ENCODE measurements at regions not wholly inside any gene's neighbourhood (a gene's known extent, or its start where the extent isn't known, plus 50 kb on each side); places are given as distances from the start of the nearest gene placed in this dataset.
"Not testable (repeated sequence)": the region's sequence is repeated elsewhere in the genome, so short reads cannot be mapped to it uniquely, and the experiment has no call there.

DNA sequence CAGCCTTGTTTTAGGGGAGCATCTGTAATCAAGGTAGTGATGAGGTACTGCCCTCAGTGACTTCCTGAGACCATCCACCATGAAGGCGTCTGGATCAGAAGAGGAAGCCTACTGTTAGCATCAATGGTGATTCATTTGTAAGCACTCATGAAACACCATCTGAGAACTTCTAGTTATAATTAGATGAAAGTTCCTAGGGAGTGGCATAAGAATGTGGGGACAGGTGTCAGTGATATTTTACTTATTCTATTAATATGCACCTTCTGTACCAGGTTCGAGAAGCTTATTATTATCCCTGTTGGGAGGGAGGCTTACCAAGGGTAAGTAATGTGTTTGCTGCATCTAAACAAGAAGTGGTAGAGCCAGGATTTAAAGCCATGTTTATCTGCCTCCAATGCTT lies 295.8 kb upstream of the TBL1XR1 start:
- Histone ChIP-seq H3K36me3 (no peaks in the 10 kb centered on the region), H3K27me3 (no peaks in the 10 kb centered on the region), H3K27ac (no peak overlapping the region), H3K9me3 (no peaks in the 10 kb centered on the region), H3K4me3 (ENCODE audit: low read depth in 1 of 2, low read length in 1 of 2) (no peak overlapping the region), H3K4me1 (ENCODE audit: control insufficient read depth in 1 of 2, insufficient read depth in 1 of 2, low read depth in 1 of 2, low read length in 1 of 2) (no peaks in the 10 kb centered on the region)
- TF ChIP-seq, protein P1, sequence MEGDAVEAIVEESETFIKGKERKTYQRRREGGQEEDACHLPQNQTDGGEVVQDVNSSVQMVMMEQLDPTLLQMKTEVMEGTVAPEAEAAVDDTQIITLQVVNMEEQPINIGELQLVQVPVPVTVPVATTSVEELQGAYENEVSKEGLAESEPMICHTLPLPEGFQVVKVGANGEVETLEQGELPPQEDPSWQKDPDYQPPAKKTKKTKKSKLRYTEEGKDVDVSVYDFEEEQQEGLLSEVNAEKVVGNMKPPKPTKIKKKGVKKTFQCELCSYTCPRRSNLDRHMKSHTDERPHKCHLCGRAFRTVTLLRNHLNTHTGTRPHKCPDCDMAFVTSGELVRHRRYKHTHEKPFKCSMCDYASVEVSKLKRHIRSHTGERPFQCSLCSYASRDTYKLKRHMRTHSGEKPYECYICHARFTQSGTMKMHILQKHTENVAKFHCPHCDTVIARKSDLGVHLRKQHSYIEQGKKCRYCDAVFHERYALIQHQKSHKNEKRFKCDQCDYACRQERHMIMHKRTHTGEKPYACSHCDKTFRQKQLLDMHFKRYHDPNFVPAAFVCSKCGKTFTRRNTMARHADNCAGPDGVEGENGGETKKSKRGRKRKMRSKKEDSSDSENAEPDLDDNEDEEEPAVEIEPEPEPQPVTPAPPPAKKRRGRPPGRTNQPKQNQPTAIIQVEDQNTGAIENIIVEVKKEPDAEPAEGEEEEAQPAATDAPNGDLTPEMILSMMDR (IDR thresholded peaks at IDR 0.05): no peak

DNA sequence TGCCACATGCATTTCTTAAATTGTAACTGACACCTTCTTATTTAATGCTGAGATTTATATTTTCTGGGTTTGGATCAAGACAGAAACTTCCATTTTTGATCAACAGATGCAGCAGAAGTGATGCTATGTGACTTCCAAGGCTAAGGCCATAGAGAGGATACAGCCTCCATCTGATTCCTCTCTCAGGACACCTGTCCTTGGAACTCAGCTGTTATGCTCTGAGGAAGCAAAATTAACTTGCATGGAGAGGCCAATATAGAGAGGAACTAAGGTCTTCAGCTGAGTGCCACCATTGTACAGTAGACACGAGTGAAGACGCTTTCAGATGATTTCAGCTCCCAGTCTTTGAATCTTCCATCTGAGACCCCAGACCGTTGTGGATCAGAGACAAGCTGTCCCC lies 296.9 kb upstream of the TBL1XR1 start:
- H3K9me3 ChIP-seq: no peaks in the 10 kb centered on the region
- no peak overlapping the region for H3K4me3 ChIP-seq (ENCODE audit: low read depth in 1 of 2, low read length in 1 of 2)
- TF ChIP-seq, protein P1 (IDR thresholded peaks at IDR 0.05): no peak
- H3K27ac ChIP-seq: no peak overlapping the region
- H3K27me3 ChIP-seq: no peaks in the 10 kb centered on the region
- no peaks in the 10 kb centered on the region for H3K36me3 ChIP-seq
- H3K4me1 ChIP-seq (ENCODE audit: control insufficient read depth in 1 of 2, insufficient read depth in 1 of 2, low read depth in 1 of 2, low read length in 1 of 2): no peaks in the 10 kb centered on the region

DNA sequence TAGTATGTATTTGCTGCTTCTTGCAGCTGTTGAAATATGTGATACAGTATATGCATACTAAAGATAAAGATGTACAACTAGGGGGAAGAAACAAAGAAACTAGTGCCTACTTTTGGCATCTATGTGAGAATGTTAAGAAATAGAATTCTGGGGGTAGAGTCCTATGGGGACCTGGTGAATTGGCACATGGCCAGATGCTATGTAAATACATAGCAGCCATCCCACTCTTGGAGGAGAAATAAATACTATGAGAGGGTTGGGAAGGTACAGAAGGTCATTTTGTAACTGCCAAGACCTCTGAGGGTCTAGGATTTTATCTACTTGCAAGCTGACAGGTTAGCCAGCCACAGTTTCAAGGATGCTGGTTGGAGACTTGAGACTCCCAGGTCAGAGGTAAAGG lies 298.3 kb upstream of the TBL1XR1 start:
- TF ChIP-seq, protein P1 (IDR thresholded peaks at IDR 0.05): no peak
- H3K4me1 ChIP-seq (ENCODE audit: control insufficient read depth in 1 of 2, insufficient read depth in 1 of 2, low read depth in 1 of 2, low read length in 1 of 2): no peaks in the 10 kb centered on the region
- no peaks in the 10 kb centered on the region for H3K9me3 ChIP-seq
- H3K36me3 ChIP-seq: no peaks in the 10 kb centered on the region
- H3K27ac ChIP-seq: no peak overlapping the region
- H3K27me3 ChIP-seq: no peaks in the 10 kb centered on the region
- no peak overlapping the region for H3K4me3 ChIP-seq (ENCODE audit: low read depth in 1 of 2, low read length in 1 of 2)

DNA sequence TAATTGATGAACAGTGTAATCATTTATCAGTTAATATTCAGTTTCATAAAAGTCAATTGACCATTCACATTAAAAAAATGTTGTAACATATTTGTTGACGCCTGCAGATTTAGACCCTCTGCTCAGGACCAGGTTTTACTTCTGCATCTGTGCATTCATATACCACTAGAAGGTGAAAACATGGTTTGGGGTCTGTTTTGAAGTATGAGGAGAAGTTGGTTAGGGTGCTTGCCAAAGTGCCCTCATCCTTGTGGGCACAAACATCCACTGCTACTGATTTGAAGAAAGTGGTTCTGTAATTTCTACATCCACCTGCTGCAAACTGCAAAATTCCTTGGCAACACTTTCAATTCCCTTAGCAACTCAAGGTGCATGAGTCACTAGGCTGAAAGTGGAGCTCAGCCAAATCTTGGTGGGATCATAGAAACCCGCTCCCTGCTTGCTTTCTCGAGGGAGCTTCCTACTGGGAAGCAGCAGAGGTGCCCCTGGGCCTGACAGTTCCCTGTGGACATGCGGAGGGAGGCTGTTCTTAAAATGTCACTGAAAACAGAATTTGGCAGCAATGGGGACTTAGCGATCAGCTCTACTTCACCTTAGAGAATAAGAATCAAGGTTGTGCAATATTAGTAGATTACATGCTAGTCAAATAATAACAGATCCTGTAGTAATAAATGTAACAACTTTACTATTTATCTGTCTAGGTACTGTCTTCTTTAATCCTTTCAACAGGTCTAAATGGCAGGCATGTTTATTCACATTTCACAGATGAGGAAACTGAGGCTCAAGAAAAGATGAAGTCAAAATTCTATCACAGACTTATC lies 301.0 kb upstream of the TBL1XR1 start:
- Histone ChIP-seq H3K27me3 (no peaks in the 10 kb centered on the region), H3K36me3 (no peaks in the 10 kb centered on the region), H3K4me1 (ENCODE audit: control insufficient read depth in 1 of 2, insufficient read depth in 1 of 2, low read depth in 1 of 2, low read length in 1 of 2) (no peaks in the 10 kb centered on the region), H3K27ac (no peak overlapping the region), H3K4me3 (ENCODE audit: low read depth in 1 of 2, low read length in 1 of 2) (no peak overlapping the region), H3K9me3 (no peaks in the 10 kb centered on the region)
- TF ChIP-seq, protein P1 (IDR thresholded peaks at IDR 0.05): no peak

DNA sequence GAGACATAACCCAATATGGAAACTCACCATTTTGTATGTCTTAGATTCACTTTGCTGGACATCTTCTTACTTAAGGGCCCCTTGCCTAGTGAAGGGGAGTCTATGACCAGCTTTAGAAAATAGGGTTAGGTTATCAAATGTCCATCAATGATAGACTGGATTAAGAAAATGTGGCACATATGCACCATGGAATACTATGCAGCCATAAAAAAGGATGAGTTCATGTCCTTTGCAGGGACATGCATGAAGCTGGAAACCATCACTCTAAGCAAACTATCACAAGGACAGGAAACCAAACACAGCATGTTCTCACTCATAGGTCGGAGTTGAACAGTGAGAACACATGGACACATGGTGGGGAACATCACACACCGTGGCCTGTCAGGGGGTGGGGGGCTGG lies 301.8 kb upstream of the TBL1XR1 start:
- not testable (repeated sequence) for H3K4me3 ChIP-seq (ENCODE audit: low read depth in 1 of 2, low read length in 1 of 2); H3K36me3 ChIP-seq; H3K9me3 ChIP-seq; H3K27me3 ChIP-seq; H3K27ac ChIP-seq; H3K4me1 ChIP-seq (ENCODE audit: control insufficient read depth in 1 of 2, insufficient read depth in 1 of 2, low read depth in 1 of 2, low read length in 1 of 2)

DNA sequence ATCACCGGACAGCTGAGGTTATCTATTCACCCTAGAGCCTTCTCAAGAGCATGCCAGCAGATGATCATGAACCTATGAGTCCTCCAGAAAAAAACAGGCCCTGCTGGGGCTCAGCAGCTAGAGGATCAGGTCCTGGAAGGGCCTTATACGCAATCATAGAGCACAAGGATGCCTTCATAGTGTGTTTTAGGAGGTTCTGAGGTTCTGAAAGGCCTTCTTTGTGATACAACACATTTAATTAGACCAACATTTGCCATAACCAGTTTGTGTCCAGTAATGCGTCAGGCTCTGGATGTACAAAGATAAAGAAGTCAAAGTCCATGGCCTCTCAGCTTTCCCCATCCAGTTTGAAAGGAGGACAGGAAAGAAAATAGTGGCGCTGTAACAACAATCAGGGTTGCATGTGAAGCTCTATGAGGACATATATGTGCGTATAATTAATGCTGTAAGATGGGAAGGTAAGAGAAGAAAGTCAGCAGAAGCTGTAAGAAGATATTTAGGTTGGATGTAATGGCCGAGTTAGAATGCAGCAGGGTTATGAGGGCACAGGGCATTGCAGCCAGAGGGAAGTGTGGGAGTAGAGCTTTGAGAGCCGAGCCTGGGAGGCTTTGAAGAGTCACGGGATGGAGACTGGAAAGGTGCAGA lies 302.6 kb upstream of the TBL1XR1 start:
- Histone ChIP-seq H3K27ac (no peak overlapping the region), H3K36me3 (no peaks in the 10 kb centered on the region), H3K4me1 (ENCODE audit: control insufficient read depth in 1 of 2, insufficient read depth in 1 of 2, low read depth in 1 of 2, low read length in 1 of 2) (no peaks in the 10 kb centered on the region), H3K9me3 (no peaks in the 10 kb centered on the region), H3K27me3 (no peaks in the 10 kb centered on the region), H3K4me3 (ENCODE audit: low read depth in 1 of 2, low read length in 1 of 2) (no peak overlapping the region)
- TF ChIP-seq, protein P1 (IDR thresholded peaks at IDR 0.05): no peak
